ENCODE measurements at regions not wholly inside any gene's neighbourhood (a gene's known extent, or its start where the extent isn't known, plus 50 kb on each side); places are given as distances from the start of the nearest gene placed in this dataset.

GRCh38 chr6:11925805-11926204, 86.3 kb upstream of the HIVEP1 start:
- DNase-seq (ENCODE audit: low read depth): no peak

DNA sequence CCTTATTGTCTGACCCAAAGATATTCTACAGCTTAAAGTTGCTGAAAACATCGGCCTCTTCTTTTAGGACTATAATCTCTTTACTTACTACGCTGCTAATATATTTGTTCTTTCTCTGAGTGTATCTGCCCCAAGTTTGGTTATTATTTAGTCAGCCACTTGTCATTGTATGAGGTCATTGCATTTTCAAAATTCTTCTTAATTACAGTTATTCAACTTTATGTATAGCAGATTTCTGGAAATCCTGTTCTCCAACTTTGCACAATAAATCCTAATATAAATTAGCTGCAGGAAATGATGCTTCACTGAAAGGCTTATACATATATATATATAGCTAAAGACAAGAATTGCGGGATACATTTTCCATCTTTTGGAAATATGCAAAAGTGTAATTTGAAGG, 88.5 kb upstream of the HIVEP1 start:
- no peak for DNase-seq (ENCODE audit: low read depth)

DNA sequence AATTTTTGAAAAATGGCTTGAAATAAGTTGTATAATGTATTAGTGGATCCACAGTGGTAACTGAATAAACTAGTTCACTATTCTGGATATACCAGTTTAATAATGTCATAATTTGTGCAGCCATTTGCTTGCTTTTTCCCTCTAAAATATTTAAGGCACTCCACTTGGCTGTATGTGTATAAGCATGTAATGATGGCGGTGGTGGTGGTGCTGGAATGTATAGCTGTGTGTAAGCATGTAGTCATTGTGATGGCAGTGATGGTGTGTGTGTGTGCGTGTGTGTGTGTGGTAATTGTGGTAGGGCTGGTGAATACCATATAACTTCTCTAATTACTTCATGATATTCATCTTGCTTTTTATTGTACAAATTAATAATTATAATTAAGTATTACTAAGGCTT, 89.2 kb upstream of the HIVEP1 start:
- DNase-seq (ENCODE audit: low read depth): no peak

GRCh38 chr6:11921751-11922150, 90.4 kb upstream of the HIVEP1 start:
- DNase-seq (ENCODE audit: low read depth): no peak

GRCh38 chr6:11921017-11921438, 91.1 kb upstream of the HIVEP1 start:
- DNase-seq (ENCODE audit: low read depth): peak; percentile 96

DNA sequence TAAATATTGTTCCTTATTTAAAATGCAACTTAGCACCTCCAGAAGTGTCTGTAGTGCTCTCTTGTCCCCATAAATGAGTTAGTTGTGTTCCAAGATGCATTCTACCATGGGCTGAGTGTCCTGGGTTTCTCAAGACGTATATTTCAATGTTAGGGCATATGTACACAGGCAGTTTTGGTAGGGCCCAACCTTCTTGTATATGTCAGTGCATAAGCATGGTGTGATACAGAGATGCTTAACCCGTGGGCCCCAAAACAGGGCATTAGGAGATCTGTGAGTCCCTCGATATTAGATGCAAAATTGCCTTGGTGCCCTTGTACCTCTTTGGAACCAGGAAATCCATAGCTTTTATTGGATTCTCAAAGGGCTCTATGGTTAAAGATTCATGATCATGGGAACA, 91.5 kb upstream of the HIVEP1 start:
- DNase-seq (ENCODE audit: low read depth): no peak

DNA sequence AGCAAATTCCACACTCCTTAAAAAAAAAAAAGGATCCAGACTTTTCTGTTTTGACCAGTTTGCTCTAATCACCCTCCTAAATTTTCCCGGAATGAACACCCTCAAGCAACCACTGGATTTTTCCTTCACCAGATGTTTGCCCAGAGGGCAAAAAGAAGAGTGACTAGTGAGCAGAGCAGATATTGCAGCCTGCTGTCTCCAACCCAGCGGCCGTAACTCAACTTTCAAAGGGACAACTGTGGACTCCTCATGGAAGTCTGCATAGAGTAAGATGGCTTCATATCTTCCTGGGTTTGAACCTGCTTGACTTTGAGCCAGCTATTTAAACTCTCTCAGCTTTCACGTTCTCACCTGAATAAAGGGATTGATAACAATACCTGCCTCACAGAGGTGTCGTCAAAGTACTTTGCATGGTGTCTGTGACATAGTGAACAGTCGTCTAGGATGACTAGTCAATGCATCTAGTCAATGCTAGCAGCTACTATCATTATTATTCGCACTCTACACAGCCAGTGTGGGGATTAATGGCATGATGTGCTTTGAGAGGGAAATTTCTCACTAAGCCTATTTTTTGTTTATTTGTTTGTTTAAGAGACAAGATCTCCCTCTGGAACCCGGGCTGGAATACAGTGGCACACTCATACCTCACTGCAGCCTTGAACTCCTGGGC, 92.2 kb upstream of the HIVEP1 start:
- DNase-seq (ENCODE audit: low read depth): no peak

- DNase-seq (ENCODE audit: low read depth): peak; percentile 34
Observed at GRCh38 chr6:11918739-11919605, 93.1 kb upstream of the HIVEP1 start.

- peak; percentile 83 for DNase-seq (ENCODE audit: low read depth)
Observed at GRCh38 chr6:11917951-11918738, 94.0 kb upstream of the HIVEP1 start.

GRCh38 chr6:11912420-11912819, 99.7 kb upstream of the HIVEP1 start:
- no peak for DNase-seq (ENCODE audit: low read depth)

GRCh38 chr6:11911538-11911937, 100.6 kb upstream of the HIVEP1 start:
- no peak for DNase-seq (ENCODE audit: low read depth)

- no peak for DNase-seq (ENCODE audit: low read depth)
Observed at GRCh38 chr6:11909696-11910132, 102.4 kb upstream of the HIVEP1 start.

DNA sequence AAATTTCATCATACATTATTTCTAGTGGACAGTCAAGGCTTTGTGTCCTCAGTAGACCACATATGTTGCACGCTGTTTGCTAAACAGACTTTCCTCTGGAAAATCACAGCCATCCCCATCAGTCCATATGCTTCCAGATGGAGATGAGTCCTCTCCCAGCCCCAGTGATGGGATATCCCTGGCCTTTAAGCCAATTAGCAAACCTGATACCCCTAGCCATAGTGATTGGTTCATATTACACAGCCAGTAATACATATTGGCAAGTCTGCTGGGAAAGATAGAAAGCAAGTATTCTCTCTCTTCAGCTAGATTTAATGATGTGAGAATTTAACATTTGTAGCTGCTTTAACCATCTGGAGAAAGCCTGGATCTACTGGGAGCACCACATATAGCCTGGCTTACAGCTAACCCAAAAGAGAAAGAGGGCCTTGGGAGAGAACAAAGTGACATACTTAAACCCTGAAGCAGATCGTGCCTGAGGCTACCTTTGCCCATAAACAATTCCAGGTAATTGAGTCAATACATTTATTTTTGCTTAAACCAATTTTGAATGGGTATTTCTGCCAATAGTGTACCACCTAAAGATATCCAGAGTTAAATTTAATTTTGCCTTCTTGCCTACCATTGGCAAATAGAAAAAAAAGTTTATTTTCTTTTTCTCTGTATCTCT, 103.5 kb upstream of the HIVEP1 start:
- no peak for DNase-seq (ENCODE audit: low read depth)

DNA sequence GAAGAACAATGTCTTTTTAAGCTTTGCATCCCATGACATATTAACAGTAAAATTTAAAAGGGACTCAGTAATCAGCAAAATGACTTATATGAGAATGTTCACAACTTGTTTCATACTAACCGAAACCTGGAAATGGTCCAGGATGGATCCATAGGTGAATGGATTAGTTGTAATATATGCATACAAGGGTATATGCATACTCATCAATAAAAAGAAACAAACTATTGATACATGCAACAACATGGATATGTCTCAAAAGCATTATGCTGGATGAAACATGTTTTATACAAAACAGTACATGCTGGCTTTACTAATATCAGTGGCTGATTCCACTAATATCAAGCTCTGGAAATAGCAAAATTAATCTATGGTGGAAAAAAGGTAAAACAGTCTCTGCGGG, 108.5 kb upstream of the HIVEP1 start:
- no peak for DNase-seq (ENCODE audit: low read depth)

DNA sequence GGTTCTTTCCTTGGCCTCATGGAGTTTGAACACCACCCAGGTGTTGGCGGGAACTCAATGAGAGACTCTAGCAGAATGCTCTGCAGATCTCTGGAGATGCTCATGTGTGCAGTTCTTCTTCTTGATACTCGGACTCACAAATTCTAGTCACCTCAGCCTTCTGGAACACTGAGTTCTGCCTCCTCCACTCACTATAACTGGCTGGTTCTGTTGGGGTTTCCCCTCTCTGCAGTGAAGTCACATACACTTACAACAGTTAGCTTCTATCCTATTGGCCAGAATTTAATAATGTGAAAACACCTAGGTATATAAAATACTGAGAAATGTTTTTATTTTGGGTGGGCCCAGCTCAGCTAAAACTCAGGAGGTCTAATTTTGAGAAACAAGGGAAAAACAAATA, 109.6 kb upstream of the HIVEP1 start:
- DNase-seq (ENCODE audit: low read depth): no peak

DNA sequence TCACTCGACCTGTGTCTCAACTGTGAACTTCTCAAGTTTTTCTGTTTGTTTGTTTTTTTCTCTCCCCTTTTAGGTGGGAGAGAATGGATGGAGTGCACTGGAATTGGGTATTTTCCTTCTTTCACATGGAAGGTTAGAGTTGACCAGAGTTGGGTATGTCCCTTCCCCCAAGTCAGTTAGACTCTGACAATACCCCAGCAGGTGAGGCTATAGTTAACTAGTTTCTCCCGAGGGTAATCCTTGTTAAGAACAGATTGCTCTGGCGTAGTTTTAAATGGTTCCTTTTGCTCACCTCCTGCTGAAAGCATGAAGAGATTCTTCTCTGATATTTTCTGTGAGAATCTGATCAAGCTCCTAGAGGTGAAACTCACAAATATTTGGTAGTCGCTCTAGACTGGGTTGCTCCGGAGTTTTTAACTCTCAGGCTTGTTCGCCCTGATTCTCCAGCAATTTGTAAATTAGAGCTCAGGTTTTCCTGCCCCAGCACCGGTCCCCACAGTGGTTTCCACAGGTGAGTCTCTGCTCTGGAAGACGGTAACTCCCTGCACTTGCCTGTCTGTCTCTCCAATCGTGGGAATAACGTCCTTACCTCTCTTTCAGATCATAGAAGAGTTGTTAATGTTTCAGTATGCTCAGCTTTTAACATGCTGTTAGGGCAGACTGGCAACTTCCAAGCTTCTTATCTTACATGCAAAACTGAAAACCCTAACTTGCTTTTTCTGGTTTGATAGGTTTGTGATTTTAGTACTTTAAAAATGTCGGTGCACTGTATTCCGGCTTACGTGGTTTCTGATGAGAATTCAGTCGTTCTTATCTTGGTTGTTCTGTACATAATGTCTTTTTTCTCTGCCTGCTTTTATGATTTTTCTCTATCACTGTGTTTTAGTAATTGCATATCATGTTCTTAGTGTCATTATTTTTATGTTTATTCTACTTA, 111.2 kb upstream of the HIVEP1 start:
- DNase-seq (ENCODE audit: low read depth): no peak

- no peak for DNase-seq (ENCODE audit: low read depth)
Observed at GRCh38 chr6:11899645-11900044, 112.5 kb upstream of the HIVEP1 start.

GRCh38 chr6:11894212-11894611, 115.6 kb upstream of the ADTRP start:
- DNase-seq (ENCODE audit: low read depth): no peak

GRCh38 chr6:11891547-11891946, 112.9 kb upstream of the ADTRP start:
- DNase-seq (ENCODE audit: low read depth): no peak

- no peak for DNase-seq (ENCODE audit: low read depth)
Observed at GRCh38 chr6:11890849-11891248, 112.2 kb upstream of the ADTRP start.

DNA sequence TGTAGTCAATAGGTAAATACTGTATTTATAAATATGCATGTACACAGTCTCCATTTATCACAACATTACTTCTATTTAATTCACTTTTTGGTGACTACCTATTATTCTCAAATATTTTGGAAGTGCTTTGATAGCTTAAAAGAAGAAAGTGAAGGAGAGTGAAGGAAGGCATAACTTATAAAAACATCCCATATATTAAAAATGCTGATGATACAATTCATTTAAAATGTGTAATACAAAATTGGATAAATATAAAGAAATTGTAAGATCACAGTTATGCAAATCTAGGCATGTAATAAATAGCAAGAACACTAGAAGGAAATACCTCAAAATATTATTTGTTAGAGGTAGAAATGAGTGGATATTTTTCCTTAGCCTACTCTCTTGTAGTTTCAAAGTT, 111.6 kb upstream of the ADTRP start:
- DNase-seq (ENCODE audit: low read depth): no peak
